ENCODE measurements at regions not wholly inside any gene's neighbourhood (a gene's known extent, or its start where the extent isn't known, plus 50 kb on each side); places are given as distances from the start of the nearest gene placed in this dataset.

DNA sequence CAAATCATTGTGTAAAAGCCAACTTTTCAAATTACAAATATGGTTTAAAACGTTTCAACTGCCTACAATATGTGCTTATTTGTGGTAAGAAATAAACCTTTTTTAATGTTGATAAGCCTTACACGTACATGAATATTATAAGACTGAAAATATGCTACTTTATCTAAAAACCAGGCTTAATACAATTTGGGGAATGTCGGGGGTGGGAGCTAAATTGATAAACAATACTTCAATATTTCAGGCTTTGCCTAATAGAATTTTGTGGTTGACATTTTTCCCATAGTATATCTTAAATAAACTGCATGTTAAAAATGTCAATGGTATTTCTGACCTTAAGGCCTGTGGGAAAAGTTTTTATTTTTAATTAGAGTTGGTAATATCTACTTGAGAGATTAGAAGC lies 69.8 kb upstream of the SLIT2 start:
- Mint-ChIP-seq H3K4me1 (no peaks in the 10 kb centered on the region), H3K27me3 (no peaks in the 10 kb centered on the region), H3K4me3 (no peak overlapping the region), H3K36me3 (no peaks in the 10 kb centered on the region), H3K27ac (no peak overlapping the region), H3K9me3 (peaks cover 0 to 22% (median 8%) of the 10 kb centered on the region in 8 donors)
- Histone ChIP-seq H3K9me3 (ENCODE audit: control insufficient read depth in 1 of 2, low read length in 2 of 2) (no peaks in the 10 kb centered on the region), H3K4me1 (ENCODE audit: insufficient read depth, low read length) (no peaks in the 10 kb centered on the region), H3K27ac (ENCODE audit: low read depth, low read length) (no peak overlapping the region), H3K36me3 (ENCODE audit: insufficient read depth, low read length) (no peaks in the 10 kb centered on the region), H3K4me3 (ENCODE audit: low read length in 2 of 2) (no peak overlapping the region), H3K27me3 (ENCODE audit: insufficient read depth, low read length) (no peaks in the 10 kb centered on the region)
- DNase-seq: no peak
- ChIA-PET CTCF (ENCODE audit: partially characterized antibody) (no interaction called here), POLR2A (ENCODE audit: partially characterized antibody) (no interaction called here)
- intact Hi-C loops (cut with micrococcal nuclease): no loop called here

GRCh38 chr4:20180509-20180908 lies 71.2 kb upstream of the SLIT2 start:
- ChIA-PET CTCF (ENCODE audit: partially characterized antibody) (no interaction called here), POLR2A (ENCODE audit: partially characterized antibody) (no interaction called here)
- no peaks in the 10 kb centered on the region for H3K27me3 Mint-ChIP-seq
- no peaks in the 10 kb centered on the region for H3K4me1 ChIP-seq (ENCODE audit: insufficient read depth, low read length)
- H3K4me3 Mint-ChIP-seq: no peak overlapping the region
- no peak overlapping the region for H3K27ac ChIP-seq (ENCODE audit: low read depth, low read length)
- H3K4me1 Mint-ChIP-seq: no peaks in the 10 kb centered on the region
- no peaks in the 10 kb centered on the region for H3K36me3 ChIP-seq (ENCODE audit: insufficient read depth, low read length)
- no peak for DNase-seq
- H3K36me3 Mint-ChIP-seq: no peaks in the 10 kb centered on the region
- peaks cover 0 to 22% (median 10%) of the 10 kb centered on the region in 8 donors for H3K9me3 Mint-ChIP-seq
- intact Hi-C loops (cut with micrococcal nuclease): no loop called here
- no peak overlapping the region for H3K4me3 ChIP-seq (ENCODE audit: low read length in 2 of 2)
- H3K27me3 ChIP-seq (ENCODE audit: insufficient read depth, low read length): no peaks in the 10 kb centered on the region
- no peaks in the 10 kb centered on the region for H3K9me3 ChIP-seq (ENCODE audit: control insufficient read depth in 1 of 2, low read length in 2 of 2)
- H3K27ac Mint-ChIP-seq: no peak overlapping the region

DNA sequence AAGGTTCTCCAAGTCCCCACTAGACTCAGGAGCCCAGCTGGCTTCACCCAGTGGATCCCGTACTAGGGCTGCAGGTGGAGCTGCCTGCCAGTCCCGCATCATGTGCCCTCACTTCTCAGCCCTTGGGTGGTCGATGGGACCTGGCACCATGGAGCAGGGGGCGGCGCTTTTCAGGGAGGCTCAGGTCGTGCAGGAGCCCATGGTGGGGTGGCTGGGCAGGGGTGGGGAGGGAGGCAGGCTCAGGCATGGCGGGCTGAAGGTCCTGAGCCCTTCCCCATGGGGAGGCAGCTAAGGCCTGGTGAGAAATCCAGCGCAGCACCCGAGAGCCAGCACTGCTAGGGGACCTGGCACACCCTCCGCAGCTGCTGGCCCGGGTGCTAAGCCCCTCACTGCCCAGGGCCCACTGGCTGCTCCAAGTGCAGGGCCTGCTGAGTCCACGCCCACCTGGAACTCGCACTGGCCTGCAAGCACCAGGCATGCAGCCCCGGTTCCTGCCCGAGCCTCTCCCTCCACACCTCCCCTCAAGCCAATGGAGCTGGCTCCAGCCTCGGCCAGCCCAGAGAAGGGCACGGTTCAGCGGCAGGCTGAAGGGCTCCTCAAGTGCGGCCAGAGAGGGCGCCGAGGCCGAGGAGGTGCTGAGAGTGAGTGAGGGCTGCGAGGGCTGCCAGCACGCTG lies 72.7 kb upstream of the SLIT2 start:
- no peaks in the 10 kb centered on the region for H3K9me3 ChIP-seq (ENCODE audit: control insufficient read depth in 1 of 2, low read length in 2 of 2)
- peak in 1 of 5 donors; percentile 20 for DNase-seq
- H3K36me3 ChIP-seq (ENCODE audit: insufficient read depth, low read length): no peaks in the 10 kb centered on the region
- no peaks in the 10 kb centered on the region for H3K4me1 ChIP-seq (ENCODE audit: insufficient read depth, low read length)
- intact Hi-C loops (cut with micrococcal nuclease): no loop called here
- no peaks in the 10 kb centered on the region for H3K27me3 ChIP-seq (ENCODE audit: insufficient read depth, low read length)
- H3K27me3 Mint-ChIP-seq: no peaks in the 10 kb centered on the region
- H3K4me3 Mint-ChIP-seq: no peak overlapping the region
- H3K27ac ChIP-seq (ENCODE audit: low read depth, low read length): no peak overlapping the region
- POLR2A ChIA-PET (ENCODE audit: partially characterized antibody): no interaction called here
- no peak overlapping the region for H3K4me3 ChIP-seq (ENCODE audit: low read length in 2 of 2)
- no peaks in the 10 kb centered on the region for H3K4me1 Mint-ChIP-seq
- CTCF ChIA-PET (ENCODE audit: partially characterized antibody): no interaction called here
- no peaks in the 10 kb centered on the region for H3K36me3 Mint-ChIP-seq
- peaks cover 0 to 19% (median 10%) of the 10 kb centered on the region in 8 donors for H3K9me3 Mint-ChIP-seq
- no peak overlapping the region for H3K27ac Mint-ChIP-seq

DNA sequence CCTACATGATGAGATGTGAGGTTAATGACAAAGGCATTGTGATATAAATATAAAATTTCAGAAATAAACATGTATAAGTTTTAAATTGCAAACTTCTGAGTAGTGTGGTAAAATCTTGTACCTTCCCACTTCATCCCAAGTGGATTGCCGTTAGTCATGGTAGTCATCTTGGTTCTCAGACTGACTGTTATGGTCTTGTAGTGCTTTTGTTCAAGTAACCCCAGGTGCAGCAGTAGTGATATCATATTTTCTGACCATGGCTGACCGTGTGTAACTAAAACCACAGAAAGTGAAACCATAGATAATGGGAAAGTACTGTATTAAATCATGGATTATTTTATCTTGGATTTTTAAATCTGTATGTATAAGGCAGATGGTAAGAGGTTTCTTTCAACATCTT lies 74.8 kb upstream of the SLIT2 start:
- Mint-ChIP-seq H3K27ac (no peak overlapping the region), H3K4me1 (no peaks in the 10 kb centered on the region), H3K9me3 (peaks cover 0 to 15% (median 8%) of the 10 kb centered on the region in 8 donors), H3K36me3 (no peaks in the 10 kb centered on the region), H3K27me3 (no peaks in the 10 kb centered on the region), H3K4me3 (no peak overlapping the region)
- Histone ChIP-seq H3K4me1 (ENCODE audit: insufficient read depth, low read length) (no peaks in the 10 kb centered on the region), H3K27me3 (ENCODE audit: insufficient read depth, low read length) (no peaks in the 10 kb centered on the region), H3K27ac (ENCODE audit: low read depth, low read length) (no peak overlapping the region), H3K36me3 (ENCODE audit: insufficient read depth, low read length) (no peaks in the 10 kb centered on the region), H3K4me3 (ENCODE audit: low read length in 2 of 2) (no peak overlapping the region), H3K9me3 (ENCODE audit: control insufficient read depth in 1 of 2, low read length in 2 of 2) (no peaks in the 10 kb centered on the region)
- no peak for DNase-seq
- ChIA-PET POLR2A (ENCODE audit: partially characterized antibody) (no interaction called here), CTCF (ENCODE audit: partially characterized antibody) (no interaction called here)
- intact Hi-C loops (cut with micrococcal nuclease): no loop called here

- Mint-ChIP-seq H3K4me1 (no peaks in the 10 kb centered on the region), H3K27me3 (no peaks in the 10 kb centered on the region), H3K27ac (no peak overlapping the region), H3K4me3 (no peak overlapping the region), H3K36me3 (no peaks in the 10 kb centered on the region), H3K9me3 (peaks cover 0 to 10% (median 4%) of the 10 kb centered on the region in 8 donors)
- CTCF ChIA-PET (ENCODE audit: partially characterized antibody): no interaction called here
- H3K27me3 ChIP-seq (ENCODE audit: insufficient read depth, low read length): no peaks in the 10 kb centered on the region
- intact Hi-C loops (cut with micrococcal nuclease): loop anchor here (5.0 kb wide), 1 partner anchor 60 kb away; no protein-coding TSS in a partner anchor
- no peaks in the 10 kb centered on the region for H3K36me3 ChIP-seq (ENCODE audit: insufficient read depth, low read length)
- no peak for DNase-seq
- POLR2A ChIA-PET (ENCODE audit: partially characterized antibody): no interaction called here
- H3K4me3 ChIP-seq (ENCODE audit: low read length in 2 of 2): no peak overlapping the region
- no peaks in the 10 kb centered on the region for H3K4me1 ChIP-seq (ENCODE audit: insufficient read depth, low read length)
- H3K27ac ChIP-seq (ENCODE audit: low read depth, low read length): no peak overlapping the region
- peaks cover 0 to 4% of the 10 kb centered on the region in 2 donors for H3K9me3 ChIP-seq (ENCODE audit: control insufficient read depth in 1 of 2, low read length in 2 of 2)
Measured at GRCh38 chr4:20172070-20172760, 79.5 kb upstream of the SLIT2 start.

- no peaks in the 10 kb centered on the region for H3K36me3 ChIP-seq (ENCODE audit: insufficient read depth, low read length)
- H3K4me1 Mint-ChIP-seq: no peaks in the 10 kb centered on the region
- H3K27me3 Mint-ChIP-seq: no peaks in the 10 kb centered on the region
- H3K27ac Mint-ChIP-seq: no peak overlapping the region
- ChIA-PET CTCF (ENCODE audit: partially characterized antibody) (no interaction called here), POLR2A (ENCODE audit: partially characterized antibody) (no interaction called here)
- intact Hi-C loops (cut with micrococcal nuclease): no loop called here
- no peaks in the 10 kb centered on the region for H3K36me3 Mint-ChIP-seq
- no peak overlapping the region for H3K27ac ChIP-seq (ENCODE audit: low read depth, low read length)
- H3K27me3 ChIP-seq (ENCODE audit: insufficient read depth, low read length): no peaks in the 10 kb centered on the region
- no peak overlapping the region for H3K4me3 Mint-ChIP-seq
- DNase-seq: no peak
- H3K4me1 ChIP-seq (ENCODE audit: insufficient read depth, low read length): no peaks in the 10 kb centered on the region
- no peak overlapping the region for H3K4me3 ChIP-seq (ENCODE audit: low read length in 2 of 2)
- H3K9me3 Mint-ChIP-seq: peaks cover 0 to 14% (median 2%) of the 10 kb centered on the region in 8 donors
- peaks cover 3 to 4% of the 10 kb centered on the region in 2 donors for H3K9me3 ChIP-seq (ENCODE audit: control insufficient read depth in 1 of 2, low read length in 2 of 2)
Measured at GRCh38 chr4:20166544-20166943, 85.2 kb upstream of the SLIT2 start.

DNA sequence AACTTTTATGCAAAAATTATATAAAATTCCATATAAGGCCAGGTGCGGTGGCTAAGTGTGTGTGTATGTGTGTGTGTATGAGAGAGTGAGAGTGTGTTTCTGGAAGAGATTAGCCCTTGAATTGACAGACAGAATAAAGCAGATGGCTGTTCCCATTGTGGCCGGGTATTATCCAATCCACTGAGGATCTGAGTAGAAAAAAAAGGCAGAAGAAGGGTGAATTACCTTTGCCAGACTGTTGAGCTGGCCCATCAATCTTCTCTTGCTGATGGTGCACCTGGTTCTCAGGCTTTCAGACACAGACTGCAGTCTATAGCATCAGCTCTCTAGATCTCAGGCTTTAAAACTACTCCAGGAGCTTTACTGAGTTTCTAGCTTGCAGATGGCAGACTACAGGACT lies 92.2 kb upstream of the SLIT2 start:
- Histone ChIP-seq H3K27me3 (ENCODE audit: insufficient read depth, low read length) (no peaks in the 10 kb centered on the region), H3K27ac (ENCODE audit: low read depth, low read length) (no peak overlapping the region), H3K4me3 (ENCODE audit: low read length in 2 of 2) (no peak overlapping the region), H3K36me3 (ENCODE audit: insufficient read depth, low read length) (no peaks in the 10 kb centered on the region), H3K4me1 (ENCODE audit: insufficient read depth, low read length) (no peaks in the 10 kb centered on the region), H3K9me3 (ENCODE audit: control insufficient read depth in 1 of 2, low read length in 2 of 2) (no peaks in the 10 kb centered on the region)
- Mint-ChIP-seq H3K27ac (no peak overlapping the region), H3K4me3 (no peak overlapping the region), H3K9me3 (peaks cover 1 to 14% (median 10%) of the 10 kb centered on the region in 8 donors), H3K4me1 (no peaks in the 10 kb centered on the region), H3K27me3 (no peaks in the 10 kb centered on the region), H3K36me3 (no peaks in the 10 kb centered on the region)
- DNase-seq: no peak
- intact Hi-C loops (cut with micrococcal nuclease): no loop called here
- ChIA-PET CTCF (ENCODE audit: partially characterized antibody) (no interaction called here), POLR2A (ENCODE audit: partially characterized antibody) (no interaction called here)

Data from CD4-positive, alpha-beta memory T cell (primary cell).